Astrocyte of the cerebellum (primary cell): ENCODE measurements at regions not wholly inside any gene's neighbourhood (a gene's known extent, or its start where the extent isn't known, plus 50 kb on each side); places are given as distances from the start of the nearest gene placed in this dataset.

Experiments used
- DNase-seq: peaks from one replicate; pipeline ENCODE4 v3.0.0-alpha.2; 2011; ENCODE audit warnings: low read depth
- H3K4me3 ChIP-seq: 2 replicates; pipeline ENCODE4 v1.5.1; 2011; ENCODE audit warnings: mild to moderate bottlenecking, low read depth, low read length, moderate library complexity
- in situ Hi-C: cut with HindIII; loops from 2 replicates; pipeline ENCODE4 v1.10.0; 2017; ENCODE audit warnings: low sequenced_read_pairs
- TF ChIP-seq, protein P1 (sequence below): IDR thresholded peaks from 2 replicates; pipeline ENCODE4 v1.5.1; 2012; ENCODE audit warnings: low read length, low read depth, moderate library complexity, mild to moderate bottlenecking; ENCODE audit errors: missing control alignments

GRCh38 chr14:44030831-44031383, 476.2 kb downstream of the FSCB start:
- DNase-seq, result no peak
- in situ Hi-C loops, result no loop called here
- no peak overlapping the region for H3K4me3 ChIP-seq
- TF ChIP-seq, protein P1, sequence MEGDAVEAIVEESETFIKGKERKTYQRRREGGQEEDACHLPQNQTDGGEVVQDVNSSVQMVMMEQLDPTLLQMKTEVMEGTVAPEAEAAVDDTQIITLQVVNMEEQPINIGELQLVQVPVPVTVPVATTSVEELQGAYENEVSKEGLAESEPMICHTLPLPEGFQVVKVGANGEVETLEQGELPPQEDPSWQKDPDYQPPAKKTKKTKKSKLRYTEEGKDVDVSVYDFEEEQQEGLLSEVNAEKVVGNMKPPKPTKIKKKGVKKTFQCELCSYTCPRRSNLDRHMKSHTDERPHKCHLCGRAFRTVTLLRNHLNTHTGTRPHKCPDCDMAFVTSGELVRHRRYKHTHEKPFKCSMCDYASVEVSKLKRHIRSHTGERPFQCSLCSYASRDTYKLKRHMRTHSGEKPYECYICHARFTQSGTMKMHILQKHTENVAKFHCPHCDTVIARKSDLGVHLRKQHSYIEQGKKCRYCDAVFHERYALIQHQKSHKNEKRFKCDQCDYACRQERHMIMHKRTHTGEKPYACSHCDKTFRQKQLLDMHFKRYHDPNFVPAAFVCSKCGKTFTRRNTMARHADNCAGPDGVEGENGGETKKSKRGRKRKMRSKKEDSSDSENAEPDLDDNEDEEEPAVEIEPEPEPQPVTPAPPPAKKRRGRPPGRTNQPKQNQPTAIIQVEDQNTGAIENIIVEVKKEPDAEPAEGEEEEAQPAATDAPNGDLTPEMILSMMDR, result no peak

- no peak for DNase-seq
- TF ChIP-seq, protein P1, result no peak
- in situ Hi-C loops, result no loop called here
- H3K4me3 ChIP-seq, result no peak overlapping the region
These were observed 477.1 kb downstream of the FSCB start for GRCh38 chr14:44029933-44030332.

- DNase-seq, result no peak
- no peak overlapping the region for H3K4me3 ChIP-seq
- TF ChIP-seq, protein P1, result no peak
- in situ Hi-C loops, result no loop called here
These were observed 479.7 kb downstream of the FSCB start for GRCh38 chr14:44027397-44027796.

GRCh38 chr14:44010595-44010994, 496.5 kb downstream of the FSCB start:
- no peak for DNase-seq
- no peak overlapping the region for H3K4me3 ChIP-seq
- TF ChIP-seq, protein P1, result no peak
- in situ Hi-C loops, result no loop called here

DNA sequence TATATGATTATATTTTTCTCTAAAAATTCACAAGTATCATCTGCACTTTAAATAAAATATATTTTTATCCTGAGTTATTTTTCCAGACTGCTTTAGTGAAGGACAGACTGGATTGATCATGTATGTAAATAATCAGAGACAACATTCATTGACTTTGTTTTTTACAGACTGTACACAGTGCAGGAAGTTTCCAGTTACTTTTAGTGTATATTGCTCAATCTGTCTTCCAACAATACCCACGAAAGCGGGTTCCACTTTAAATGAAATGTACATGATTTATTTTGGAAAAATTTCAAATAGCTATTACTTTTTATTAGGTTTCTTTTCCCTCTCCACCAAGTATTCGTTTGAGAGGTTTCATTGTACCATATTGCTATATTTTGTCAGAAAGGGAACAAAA, 497.0 kb downstream of the FSCB start:
- TF ChIP-seq, protein P1, result no peak

GRCh38 chr14:44009642-44010041, 497.4 kb downstream of the FSCB start:
- no peak overlapping the region for H3K4me3 ChIP-seq
- TF ChIP-seq, protein P1, result no peak
- no peak for DNase-seq
- in situ Hi-C loops, result no loop called here

More for the DNA sequence above, 497.0 kb downstream of the FSCB start:
- no peak overlapping the region for H3K4me3 ChIP-seq
- DNase-seq, result no peak
- in situ Hi-C loops, result no loop called here

GRCh38 chr14:43988989-43989388, 518.1 kb downstream of the FSCB start:
- TF ChIP-seq, protein P1, result no peak
- in situ Hi-C loops, result no loop called here
- no peak overlapping the region for H3K4me3 ChIP-seq
- DNase-seq, result no peak
